CD8-positive, alpha-beta memory T cell (primary cell): ENCODE measurements at regions not wholly inside any gene's neighbourhood (a gene's known extent, or its start where the extent isn't known, plus 50 kb on each side); places are given as distances from the start of the nearest gene placed in this dataset.
"Not testable (repeated sequence)": the region's sequence is repeated elsewhere in the genome, so short reads cannot be mapped to it uniquely, and the experiment has no call there.

Experiments
- CTCF ChIA-PET: fragments of 350-600 bp; sonication (Branson Sonifier 250); formaldehyde crosslinking; loops from one replicate; lab custom pipeline; 2021; ENCODE audit warnings: antibody characterized with exemption; lab: Charles Lee
- POLR2A ChIA-PET: fragments of 350-600 bp; sonication (Branson Sonifier 250); formaldehyde crosslinking; loops from one replicate; lab custom pipeline; 2021; ENCODE audit warnings: antibody characterized with exemption; lab: Charles Lee
- DNase-seq, 5 donors: peaks; one replicate each; pipeline versions ENCODE4 v3.0.0 to v3.0.0-alpha.2; 2020 to 2022; ENCODE audit warnings: mixed read lengths in 1 of 5
- H3K27ac ChIP-seq: one replicate; pipeline ENCODE4 v1.7.0; 2013; ENCODE audit warnings: low read depth, mild to moderate bottlenecking, low read length, moderate library complexity
- H3K27me3 ChIP-seq: 2 replicates; pipeline ENCODE4 v1.7.0; 2013; ENCODE audit warnings: low read length, mild to moderate bottlenecking; ENCODE audit not compliant: insufficient read depth, poor library complexity, severe bottlenecking
- H3K36me3 ChIP-seq: 2 replicates; pipeline ENCODE4 v1.7.0; 2013; ENCODE audit warnings: mild to moderate bottlenecking, low read length, moderate library complexity; ENCODE audit not compliant: insufficient read depth
- H3K4me1 ChIP-seq: 2 replicates; pipeline ENCODE4 v1.7.0; 2013; ENCODE audit warnings: mild to moderate bottlenecking, low read length, moderate library complexity; ENCODE audit not compliant: insufficient read depth
- H3K4me3 ChIP-seq: 2 replicates; pipeline ENCODE4 v1.7.0; 2013; ENCODE audit warnings: mild to moderate bottlenecking, low read length
- H3K9me3 ChIP-seq: 2 replicates; pipeline ENCODE4 v1.7.0; 2013; ENCODE audit warnings: mild to moderate bottlenecking, low read length
- H3K27ac Mint-ChIP-seq, 8 donors: one replicate each; pipeline ENCODE4 v1.8.0; 2020 to 2021; ENCODE audit warnings: mixed read lengths in 8 of 8, mild to moderate bottlenecking in 6 of 8, inconsistent platforms in 3 of 8, moderate library complexity in 3 of 8
- H3K27me3 Mint-ChIP-seq, 2 donors: one replicate each; pipeline ENCODE4 v1.8.0; 2020 to 2021; ENCODE audit warnings: mixed read lengths in 2 of 2, mild to moderate bottlenecking in 1 of 2, moderate library complexity in 1 of 2
- H3K36me3 Mint-ChIP-seq, 3 donors: one replicate each; pipeline ENCODE4 v1.8.0; 2020 to 2021; ENCODE audit warnings: mixed read lengths in 3 of 3, inconsistent platforms in 1 of 3, mild to moderate bottlenecking in 1 of 3
- H3K4me1 Mint-ChIP-seq, 3 donors: one replicate each; pipeline ENCODE4 v1.8.0; 2020 to 2021; ENCODE audit warnings: mixed read lengths in 3 of 3, inconsistent platforms in 1 of 3, mild to moderate bottlenecking in 1 of 3
- H3K4me3 Mint-ChIP-seq, 7 donors: one replicate each; pipeline ENCODE4 v1.8.0; 2020 to 2021; ENCODE audit warnings: mixed read lengths in 7 of 7, mild to moderate bottlenecking in 6 of 7, moderate library complexity in 4 of 7, inconsistent platforms in 2 of 7
- H3K9me3 Mint-ChIP-seq, 5 donors: one replicate each; pipeline ENCODE4 v1.8.0; 2020 to 2022; ENCODE audit warnings: mixed read lengths in 5 of 5, mild to moderate bottlenecking in 3 of 5, moderate library complexity in 2 of 5, inconsistent platforms in 1 of 5

GRCh38 chr5:124614836-124615385 is 131.5 kb downstream of the ZNF608 start:
- Mint-ChIP-seq H3K4me3 (no peak overlapping the region), H3K36me3 (no peaks in the 10 kb centered on the region), H3K27me3 (no peaks in the 10 kb centered on the region), H3K9me3 (peaks cover 0 to 3% (median under 1%) of the 10 kb centered on the region in 5 donors), H3K4me1 (no peaks in the 10 kb centered on the region), H3K27ac (no peak overlapping the region)
- ChIA-PET CTCF (no interaction called here), POLR2A (no interaction called here)
- H3K9me3 ChIP-seq = no peaks in the 10 kb centered on the region
- no peaks in the 10 kb centered on the region for H3K4me1 ChIP-seq
- H3K27me3 ChIP-seq = no peaks in the 10 kb centered on the region
- no peak overlapping the region for H3K27ac ChIP-seq
- no peak overlapping the region for H3K4me3 ChIP-seq
- no peak for DNase-seq
- H3K36me3 ChIP-seq = no peaks in the 10 kb centered on the region

- H3K27ac Mint-ChIP-seq = no peak overlapping the region
- H3K36me3 Mint-ChIP-seq = no peaks in the 10 kb centered on the region
- no peaks in the 10 kb centered on the region for H3K4me1 ChIP-seq
- no peak overlapping the region for H3K27ac ChIP-seq
- no peaks in the 10 kb centered on the region for H3K9me3 ChIP-seq
- no peak overlapping the region for H3K4me3 ChIP-seq
- no peak for DNase-seq
- no peaks in the 10 kb centered on the region for H3K27me3 ChIP-seq
- H3K4me1 Mint-ChIP-seq = no peaks in the 10 kb centered on the region
- no peak overlapping the region for H3K4me3 Mint-ChIP-seq
- H3K9me3 Mint-ChIP-seq = peaks cover 0 to 3% (median 2%) of the 10 kb centered on the region in 5 donors
- no peaks in the 10 kb centered on the region for H3K27me3 Mint-ChIP-seq
- ChIA-PET CTCF (no interaction called here), POLR2A (no interaction called here)
- H3K36me3 ChIP-seq = no peaks in the 10 kb centered on the region
These were observed 132.3 kb downstream of the ZNF608 start for GRCh38 chr5:124614105-124614504.

- Histone ChIP-seq H3K36me3 (no peaks in the 10 kb centered on the region), H3K9me3 (no peaks in the 10 kb centered on the region), H3K27me3 (no peaks in the 10 kb centered on the region), H3K4me1 (no peaks in the 10 kb centered on the region), H3K27ac (no peak overlapping the region), H3K4me3 (no peak overlapping the region)
- ChIA-PET CTCF (no interaction called here), POLR2A (no interaction called here)
- H3K27me3 Mint-ChIP-seq = no peaks in the 10 kb centered on the region
- no peak overlapping the region for H3K27ac Mint-ChIP-seq
- H3K36me3 Mint-ChIP-seq = no peaks in the 10 kb centered on the region
- no peak overlapping the region for H3K4me3 Mint-ChIP-seq
- DNase-seq = no peak
- H3K4me1 Mint-ChIP-seq = no peaks in the 10 kb centered on the region
- H3K9me3 Mint-ChIP-seq = peaks cover 0 to 3% (median 2%) of the 10 kb centered on the region in 5 donors
These were observed 133.0 kb downstream of the ZNF608 start for GRCh38 chr5:124613273-124613953.

- Histone ChIP-seq H3K27ac (no peak overlapping the region), H3K27me3 (no peaks in the 10 kb centered on the region), H3K9me3 (no peaks in the 10 kb centered on the region), H3K4me3 (no peak overlapping the region), H3K4me1 (no peaks in the 10 kb centered on the region), H3K36me3 (no peaks in the 10 kb centered on the region)
- ChIA-PET CTCF (no interaction called here), POLR2A (no interaction called here)
- Mint-ChIP-seq H3K4me3 (no peak overlapping the region), H3K27me3 (no peaks in the 10 kb centered on the region), H3K9me3 (peaks cover 0 to 3% (median 2%) of the 10 kb centered on the region in 5 donors), H3K27ac (no peak overlapping the region), H3K4me1 (no peaks in the 10 kb centered on the region), H3K36me3 (no peaks in the 10 kb centered on the region)
- DNase-seq = no peak
These were observed 134.4 kb downstream of the ZNF608 start for GRCh38 chr5:124612023-124612422.

- not testable (repeated sequence) for H3K27me3 Mint-ChIP-seq, H3K4me3 Mint-ChIP-seq, H3K4me1 Mint-ChIP-seq
These were observed 135.2 kb downstream of the ZNF608 start for GRCh38 chr5:124611262-124611661.

GRCh38 chr5:124609685-124610084 is 136.8 kb downstream of the ZNF608 start:
- H3K36me3 Mint-ChIP-seq, DNase-seq, H3K9me3 Mint-ChIP-seq, H3K27ac Mint-ChIP-seq, H3K27ac ChIP-seq, CTCF ChIA-PET, H3K9me3 ChIP-seq, H3K4me3 Mint-ChIP-seq, H3K36me3 ChIP-seq, H3K4me1 ChIP-seq, POLR2A ChIA-PET, H3K27me3 ChIP-seq, H3K27me3 Mint-ChIP-seq, H3K4me3 ChIP-seq, H3K4me1 Mint-ChIP-seq: not testable (repeated sequence)

More at GRCh38 chr5:124611262-124611661, 135.2 kb downstream of the ZNF608 start:
- H3K27ac ChIP-seq, H3K27me3 ChIP-seq, CTCF ChIA-PET, H3K9me3 ChIP-seq, POLR2A ChIA-PET, H3K36me3 Mint-ChIP-seq, H3K27ac Mint-ChIP-seq, H3K9me3 Mint-ChIP-seq, H3K4me1 ChIP-seq, H3K4me3 ChIP-seq, H3K36me3 ChIP-seq, DNase-seq: not testable (repeated sequence)

- H3K9me3 Mint-ChIP-seq = peaks cover 0 to 3% (median 2%) of the 10 kb centered on the region in 5 donors
- no peaks in the 10 kb centered on the region for H3K36me3 ChIP-seq
- H3K27me3 ChIP-seq = no peaks in the 10 kb centered on the region
- CTCF ChIA-PET = no interaction called here
- H3K36me3 Mint-ChIP-seq = no peaks in the 10 kb centered on the region
- no peak overlapping the region for H3K4me3 ChIP-seq
- H3K27me3 Mint-ChIP-seq = no peaks in the 10 kb centered on the region
- H3K4me3 Mint-ChIP-seq = no peak overlapping the region
- POLR2A ChIA-PET = no interaction called here
- H3K9me3 ChIP-seq = no peaks in the 10 kb centered on the region
- no peaks in the 10 kb centered on the region for H3K4me1 ChIP-seq
- H3K4me1 Mint-ChIP-seq = no peaks in the 10 kb centered on the region
- H3K27ac Mint-ChIP-seq = no peak overlapping the region
- no peak overlapping the region for H3K27ac ChIP-seq
- DNase-seq = no peak
These were observed 139.9 kb downstream of the ZNF608 start for GRCh38 chr5:124606543-124606942.

GRCh38 chr5:124606093-124606492 is 140.3 kb downstream of the ZNF608 start:
- no peak for DNase-seq
- no peak overlapping the region for H3K27ac Mint-ChIP-seq
- POLR2A ChIA-PET = no interaction called here
- CTCF ChIA-PET = no interaction called here
- Histone ChIP-seq H3K27ac (no peak overlapping the region), H3K4me1 (no peaks in the 10 kb centered on the region), H3K9me3 (no peaks in the 10 kb centered on the region), H3K4me3 (no peak overlapping the region), H3K36me3 (no peaks in the 10 kb centered on the region), H3K27me3 (no peaks in the 10 kb centered on the region)
- no peak overlapping the region for H3K4me3 Mint-ChIP-seq
- H3K9me3 Mint-ChIP-seq = peaks cover 0 to 3% (median 2%) of the 10 kb centered on the region in 5 donors
- H3K36me3 Mint-ChIP-seq = no peaks in the 10 kb centered on the region
- no peaks in the 10 kb centered on the region for H3K4me1 Mint-ChIP-seq
- no peaks in the 10 kb centered on the region for H3K27me3 Mint-ChIP-seq
